Stimulated activated effector memory CD8-positive, alpha-beta T cell treated with anti-CD3 and anti-CD28 coated beads, Interleukin-12 subunit alpha, Interleukin-12 subunit beta, amount 100 ng/mL, for 72 hours (primary cell): ENCODE measurements at regions not wholly inside any gene's neighbourhood (a gene's known extent, or its start where the extent isn't known, plus 50 kb on each side); places are given as distances from the start of the nearest gene placed in this dataset.

Experiments used
- ATAC-seq: fragments of 150-1000 bp; cut with Tn5 transposase; 2 replicates; pipeline ENCODE4 v1.10.0; 2021
- DNase-seq, 2 donors: peaks; one replicate each; pipeline ENCODE4 v3.0.0; 2021 to 2022; ENCODE audit warnings: low spot score in 2 of 2
- H3K27ac Mint-ChIP-seq: one replicate; pipeline ENCODE4 v1.8.0; 2022; ENCODE audit warnings: mild to moderate bottlenecking, mixed read lengths
- H3K36me3 Mint-ChIP-seq: one replicate; pipeline ENCODE4 v1.8.0; 2022; ENCODE audit warnings: mild to moderate bottlenecking, mixed read lengths
- H3K4me1 Mint-ChIP-seq: one replicate; pipeline ENCODE4 v1.8.0; 2022; ENCODE audit warnings: mixed read lengths
- H3K4me3 Mint-ChIP-seq: one replicate; pipeline ENCODE4 v1.8.0; 2022; ENCODE audit warnings: mild to moderate bottlenecking, mixed read lengths
- H3K9me3 Mint-ChIP-seq: one replicate; pipeline ENCODE4 v1.8.0; 2022; ENCODE audit warnings: mixed read lengths

GRCh38 chr1:55708781-55709180 lies 493.6 kb upstream of the USP24 start:
- no peak overlapping the region for H3K4me3 Mint-ChIP-seq
- no peaks in the 10 kb centered on the region for H3K36me3 Mint-ChIP-seq
- peaks cover 7% of the 10 kb centered on the region for H3K9me3 Mint-ChIP-seq
- H3K4me1 Mint-ChIP-seq, result no peaks in the 10 kb centered on the region
- DNase-seq (no peak), ATAC-seq (no peak)
- no peak overlapping the region for H3K27ac Mint-ChIP-seq

GRCh38 chr1:55707846-55708245 lies 492.7 kb upstream of the USP24 start:
- DNase-seq, result no peak
- no peaks in the 10 kb centered on the region for H3K36me3 Mint-ChIP-seq
- no peak overlapping the region for H3K4me3 Mint-ChIP-seq
- peaks cover 9% of the 10 kb centered on the region for H3K9me3 Mint-ChIP-seq
- H3K4me1 Mint-ChIP-seq, result no peaks in the 10 kb centered on the region
- ATAC-seq, result no peak
- H3K27ac Mint-ChIP-seq, result no peak overlapping the region

DNA sequence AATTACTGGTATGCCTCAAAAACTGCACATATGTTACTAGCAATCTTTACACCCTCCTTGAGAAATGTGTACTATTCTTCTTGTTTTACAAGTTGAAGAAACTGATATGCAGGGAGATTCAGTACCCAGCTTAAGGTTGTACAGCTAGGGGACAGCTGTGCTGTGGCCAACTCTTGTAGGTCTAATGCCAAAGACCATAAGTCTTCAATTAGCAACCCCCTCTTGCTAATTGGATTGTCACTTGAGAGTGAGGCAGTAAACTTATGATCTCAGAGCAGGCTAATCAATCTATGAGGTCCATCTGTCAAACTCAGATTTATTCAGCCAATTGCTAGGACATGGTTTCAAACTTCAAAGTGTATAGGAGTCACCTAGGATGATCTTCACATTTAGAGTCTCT lies 492.0 kb upstream of the USP24 start:
- H3K36me3 Mint-ChIP-seq, result no peaks in the 10 kb centered on the region
- H3K27ac Mint-ChIP-seq, result no peak overlapping the region
- H3K4me3 Mint-ChIP-seq, result no peak overlapping the region
- DNase-seq (no peak), ATAC-seq (no peak)
- peaks cover 9% of the 10 kb centered on the region for H3K9me3 Mint-ChIP-seq
- no peaks in the 10 kb centered on the region for H3K4me1 Mint-ChIP-seq

- ATAC-seq (no peak), DNase-seq (no peak)
- H3K9me3 Mint-ChIP-seq, result peaks cover 9% of the 10 kb centered on the region
- H3K36me3 Mint-ChIP-seq, result no peaks in the 10 kb centered on the region
- no peak overlapping the region for H3K4me3 Mint-ChIP-seq
- no peaks in the 10 kb centered on the region for H3K4me1 Mint-ChIP-seq
- H3K27ac Mint-ChIP-seq, result no peak overlapping the region
Observed at GRCh38 chr1:55706397-55706796, 491.2 kb upstream of the USP24 start.

DNA sequence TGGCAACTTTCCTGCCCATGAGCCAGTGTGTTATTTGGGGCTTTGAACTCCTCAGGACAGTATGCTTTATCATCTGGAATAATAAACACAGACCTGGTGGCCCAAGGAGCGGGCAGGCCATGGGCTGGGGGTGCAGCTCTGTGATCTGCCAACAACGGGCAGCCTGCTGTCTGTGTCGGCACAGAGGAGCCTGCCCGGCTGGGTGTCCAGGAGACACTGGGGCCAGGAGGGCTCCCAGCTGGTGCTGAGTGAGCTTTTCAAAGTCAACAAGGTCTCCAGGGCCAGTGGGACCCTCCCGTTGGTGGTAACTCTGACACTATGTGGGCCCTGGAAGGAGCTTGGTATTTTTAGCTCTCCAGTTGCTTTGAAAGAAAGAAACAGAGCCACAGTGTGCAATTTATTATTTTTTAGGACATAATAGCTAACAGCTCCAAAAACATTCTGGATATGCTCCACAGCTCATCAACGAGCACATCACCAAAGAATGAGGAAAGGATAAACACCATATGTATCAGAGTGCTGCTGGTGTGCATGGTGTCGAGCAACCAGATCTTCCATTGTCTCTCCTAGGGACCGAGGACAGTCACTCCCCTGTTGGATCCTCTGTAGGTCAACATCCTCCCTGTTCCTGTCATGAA lies 488.7 kb upstream of the USP24 start:
- DNase-seq (no peak), ATAC-seq (no peak)
- Mint-ChIP-seq H3K9me3 (peaks cover 6% of the 10 kb centered on the region), H3K27ac (no peak overlapping the region), H3K4me1 (no peaks in the 10 kb centered on the region), H3K4me3 (no peak overlapping the region), H3K36me3 (no peaks in the 10 kb centered on the region)

GRCh38 chr1:55702064-55702463 lies 486.9 kb upstream of the USP24 start:
- ATAC-seq, result no peak
- DNase-seq, result no peak
- H3K4me3 Mint-ChIP-seq, result no peak overlapping the region
- H3K27ac Mint-ChIP-seq, result no peak overlapping the region
- H3K9me3 Mint-ChIP-seq, result peaks cover 6% of the 10 kb centered on the region
- no peaks in the 10 kb centered on the region for H3K36me3 Mint-ChIP-seq
- H3K4me1 Mint-ChIP-seq, result no peaks in the 10 kb centered on the region

GRCh38 chr1:55700359-55701130 lies 485.4 kb upstream of the USP24 start:
- no peak overlapping the region for H3K4me3 Mint-ChIP-seq
- no peak for ATAC-seq
- peaks cover 6% of the 10 kb centered on the region for H3K9me3 Mint-ChIP-seq
- no peaks in the 10 kb centered on the region for H3K36me3 Mint-ChIP-seq
- H3K27ac Mint-ChIP-seq, result no peak overlapping the region
- H3K4me1 Mint-ChIP-seq, result no peaks in the 10 kb centered on the region
- no peak for DNase-seq

DNA sequence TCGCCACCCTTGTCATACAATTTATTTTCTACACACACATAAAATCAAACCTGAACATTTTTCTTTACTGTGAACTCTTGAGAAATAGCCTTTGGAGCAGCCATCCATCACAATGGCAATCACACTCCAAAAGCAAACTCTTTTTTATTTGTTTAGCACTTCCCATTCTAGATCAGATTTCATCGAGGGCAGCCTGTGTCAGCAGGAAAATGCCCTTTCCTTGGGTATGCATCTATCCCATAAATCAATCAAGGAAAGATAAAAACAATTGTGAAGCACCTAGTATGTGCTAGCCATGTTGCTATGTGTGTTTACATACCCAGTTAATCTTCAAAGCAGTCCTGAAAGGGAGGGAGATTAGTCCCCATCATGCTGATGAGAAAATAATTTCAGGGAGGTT lies 484.1 kb upstream of the USP24 start:
- H3K36me3 Mint-ChIP-seq, result no peaks in the 10 kb centered on the region
- no peak overlapping the region for H3K27ac Mint-ChIP-seq
- H3K4me3 Mint-ChIP-seq, result no peak overlapping the region
- ATAC-seq (no peak), DNase-seq (no peak)
- H3K4me1 Mint-ChIP-seq, result no peaks in the 10 kb centered on the region
- H3K9me3 Mint-ChIP-seq, result peaks cover 3% of the 10 kb centered on the region

DNA sequence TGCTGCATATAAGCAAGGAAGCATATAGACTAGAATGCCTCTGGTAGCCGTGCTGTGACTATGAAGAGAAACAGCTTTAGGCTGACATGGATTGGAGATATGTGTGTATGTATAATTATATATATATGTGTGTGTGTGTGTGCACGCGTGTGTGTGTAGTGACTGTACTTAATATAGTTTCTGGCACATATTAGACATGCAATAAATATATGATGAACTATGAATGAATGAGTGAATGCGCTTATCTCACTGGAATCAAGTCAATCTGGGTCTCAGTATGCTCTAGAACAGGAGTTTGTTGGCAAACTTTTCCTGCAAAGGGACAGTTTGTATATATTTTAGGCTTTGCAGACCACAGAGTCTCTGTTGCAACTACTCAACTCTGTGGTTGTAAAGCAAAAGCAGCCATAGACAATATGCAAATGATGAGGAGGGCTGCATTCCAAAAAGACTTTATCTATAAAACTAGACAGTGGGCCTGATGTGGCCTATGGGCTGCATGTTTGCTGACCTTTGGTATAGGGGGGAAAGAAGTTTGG lies 482.9 kb upstream of the USP24 start:
- no peak overlapping the region for H3K4me3 Mint-ChIP-seq
- no peaks in the 10 kb centered on the region for H3K4me1 Mint-ChIP-seq
- H3K36me3 Mint-ChIP-seq, result no peaks in the 10 kb centered on the region
- ATAC-seq (no peak), DNase-seq (no peak)
- H3K27ac Mint-ChIP-seq, result no peak overlapping the region
- H3K9me3 Mint-ChIP-seq, result no peaks in the 10 kb centered on the region

- H3K9me3 Mint-ChIP-seq, result no peaks in the 10 kb centered on the region
Observed at GRCh38 chr1:55696891-55697290, 481.7 kb upstream of the USP24 start.

DNA sequence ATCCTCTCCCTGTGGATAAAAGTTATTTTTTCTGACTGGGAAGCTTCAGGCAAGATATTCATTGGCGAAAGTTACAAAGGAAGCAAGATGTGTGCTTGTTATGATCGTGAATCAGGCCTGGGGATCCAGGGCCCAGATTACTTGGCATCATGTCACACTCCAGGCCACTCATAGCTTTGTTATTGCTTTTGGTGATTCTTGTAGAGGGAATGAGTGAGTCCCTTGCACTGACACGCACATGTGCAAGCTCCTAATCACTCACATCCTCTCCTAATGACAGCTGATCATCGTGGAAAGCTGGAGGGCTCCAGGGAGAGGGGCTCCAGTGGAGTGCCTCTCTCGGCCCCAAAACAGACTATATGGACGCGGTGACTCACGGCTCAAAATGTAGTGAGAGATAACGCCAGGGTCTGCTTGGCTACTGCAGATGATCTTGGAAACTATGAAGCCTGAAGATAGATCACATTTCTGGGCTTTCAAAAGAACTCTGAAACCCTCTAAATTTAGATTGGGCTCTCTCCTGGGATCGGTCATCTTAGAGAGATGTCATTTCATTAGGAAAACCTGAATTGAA lies 481.1 kb upstream of the USP24 start:
- no peaks in the 10 kb centered on the region for H3K9me3 Mint-ChIP-seq
- H3K4me1 Mint-ChIP-seq, result no peaks in the 10 kb centered on the region
- no peak for ATAC-seq
- DNase-seq, result no peak
- no peak overlapping the region for H3K4me3 Mint-ChIP-seq
- H3K27ac Mint-ChIP-seq, result no peak overlapping the region
- H3K36me3 Mint-ChIP-seq, result no peaks in the 10 kb centered on the region

More at GRCh38 chr1:55696891-55697290, 481.7 kb upstream of the USP24 start:
- no peak overlapping the region for H3K27ac Mint-ChIP-seq
- H3K4me1 Mint-ChIP-seq, result no peaks in the 10 kb centered on the region
- H3K4me3 Mint-ChIP-seq, result no peak overlapping the region
- no peak for DNase-seq
- no peaks in the 10 kb centered on the region for H3K36me3 Mint-ChIP-seq
- ATAC-seq, result no peak

GRCh38 chr1:55695552-55695951 lies 480.4 kb upstream of the USP24 start:
- Mint-ChIP-seq H3K9me3 (no peaks in the 10 kb centered on the region), H3K4me3 (no peak overlapping the region), H3K27ac (no peak overlapping the region), H3K36me3 (no peaks in the 10 kb centered on the region), H3K4me1 (no peaks in the 10 kb centered on the region)
- no peak for ATAC-seq
- DNase-seq, result no peak

- no peak for ATAC-seq
Observed at GRCh38 chr1:55695151-55695550, 480.0 kb upstream of the USP24 start.

GRCh38 chr1:55694310-55694801 lies 479.2 kb upstream of the USP24 start:
- no peak for DNase-seq

More at GRCh38 chr1:55695151-55695550, 480.0 kb upstream of the USP24 start:
- DNase-seq, result no peak
- H3K36me3 Mint-ChIP-seq, result no peaks in the 10 kb centered on the region
- no peak overlapping the region for H3K4me3 Mint-ChIP-seq
- no peaks in the 10 kb centered on the region for H3K9me3 Mint-ChIP-seq
- no peak overlapping the region for H3K27ac Mint-ChIP-seq
- H3K4me1 Mint-ChIP-seq, result no peaks in the 10 kb centered on the region

DNA sequence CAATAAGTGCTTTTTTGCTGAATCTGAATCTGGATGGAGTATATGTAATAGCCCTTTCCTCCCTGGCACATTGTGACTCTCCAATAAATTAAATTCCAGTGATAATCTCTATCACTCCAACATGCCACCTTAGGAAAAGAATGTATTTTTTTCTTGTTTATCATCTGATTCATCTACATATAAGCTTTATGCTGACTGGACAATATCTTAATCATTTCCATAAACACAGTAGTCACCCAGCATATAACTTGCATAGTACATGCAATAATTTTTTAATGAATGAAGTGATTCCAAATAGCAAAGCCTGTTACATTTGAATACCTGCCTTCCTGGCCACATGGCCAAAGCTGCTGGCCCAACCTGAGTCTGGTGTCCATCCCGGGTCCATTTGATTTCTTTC lies 477.6 kb upstream of the USP24 start:
- no peak for ATAC-seq
- no peaks in the 10 kb centered on the region for H3K36me3 Mint-ChIP-seq
- no peaks in the 10 kb centered on the region for H3K4me1 Mint-ChIP-seq
- no peak overlapping the region for H3K4me3 Mint-ChIP-seq
- no peak overlapping the region for H3K27ac Mint-ChIP-seq
- no peak for DNase-seq
- no peaks in the 10 kb centered on the region for H3K9me3 Mint-ChIP-seq

More at GRCh38 chr1:55694310-55694801, 479.2 kb upstream of the USP24 start:
- no peak overlapping the region for H3K27ac Mint-ChIP-seq
- H3K9me3 Mint-ChIP-seq, result no peaks in the 10 kb centered on the region
- no peaks in the 10 kb centered on the region for H3K36me3 Mint-ChIP-seq
- no peak for ATAC-seq
- H3K4me1 Mint-ChIP-seq, result no peaks in the 10 kb centered on the region
- H3K4me3 Mint-ChIP-seq, result no peak overlapping the region

GRCh38 chr1:55690366-55690765 lies 475.2 kb upstream of the USP24 start:
- Mint-ChIP-seq H3K4me3 (no peak overlapping the region), H3K4me1 (no peaks in the 10 kb centered on the region), H3K36me3 (no peaks in the 10 kb centered on the region), H3K9me3 (no peaks in the 10 kb centered on the region), H3K27ac (no peak overlapping the region)
- DNase-seq (no peak), ATAC-seq (no peak)
